ENCODE measurements at regions not wholly inside any gene's neighbourhood (a gene's known extent, or its start where the extent isn't known, plus 50 kb on each side); places are given as distances from the start of the nearest gene placed in this dataset.

GRCh38 chr7:68446183-68446582 lies 1152.1 kb upstream of the AUTS2 start:
- TF ChIP-seq POLR2A (IDR thresholded peaks at IDR 0.05) (no peak), CTCF (IDR thresholded peaks at IDR 0.05) (no peak)
